Choroid plexus epithelial cell (primary cell): ENCODE measurements at regions not wholly inside any gene's neighbourhood (a gene's known extent, or its start where the extent isn't known, plus 50 kb on each side); places are given as distances from the start of the nearest gene placed in this dataset.
"Not testable (repeated sequence)": the region's sequence is repeated elsewhere in the genome, so short reads cannot be mapped to it uniquely, and the experiment has no call there.

Experiments used
- DNase-seq: peaks from one replicate; pipeline ENCODE4 v3.0.0-alpha.2; 2010; ENCODE audit warnings: low read depth
- H3K4me3 ChIP-seq: 2 replicates; pipeline ENCODE4 v1.5.1; 2011; ENCODE audit warnings: low read depth, mild to moderate bottlenecking, control low read depth, low read length, moderate library complexity
- TF ChIP-seq, protein P1 (sequence below): conservative IDR thresholded peaks from 2 replicates; pipeline ENCODE4 v1.5.1; 2011; ENCODE audit warnings: low read depth, mild to moderate bottlenecking, control low read depth, inconsistent platforms, low read length, moderate library complexity

- no peak overlapping the region for H3K4me3 ChIP-seq
- DNase-seq, result no peak
- TF ChIP-seq, protein P1, sequence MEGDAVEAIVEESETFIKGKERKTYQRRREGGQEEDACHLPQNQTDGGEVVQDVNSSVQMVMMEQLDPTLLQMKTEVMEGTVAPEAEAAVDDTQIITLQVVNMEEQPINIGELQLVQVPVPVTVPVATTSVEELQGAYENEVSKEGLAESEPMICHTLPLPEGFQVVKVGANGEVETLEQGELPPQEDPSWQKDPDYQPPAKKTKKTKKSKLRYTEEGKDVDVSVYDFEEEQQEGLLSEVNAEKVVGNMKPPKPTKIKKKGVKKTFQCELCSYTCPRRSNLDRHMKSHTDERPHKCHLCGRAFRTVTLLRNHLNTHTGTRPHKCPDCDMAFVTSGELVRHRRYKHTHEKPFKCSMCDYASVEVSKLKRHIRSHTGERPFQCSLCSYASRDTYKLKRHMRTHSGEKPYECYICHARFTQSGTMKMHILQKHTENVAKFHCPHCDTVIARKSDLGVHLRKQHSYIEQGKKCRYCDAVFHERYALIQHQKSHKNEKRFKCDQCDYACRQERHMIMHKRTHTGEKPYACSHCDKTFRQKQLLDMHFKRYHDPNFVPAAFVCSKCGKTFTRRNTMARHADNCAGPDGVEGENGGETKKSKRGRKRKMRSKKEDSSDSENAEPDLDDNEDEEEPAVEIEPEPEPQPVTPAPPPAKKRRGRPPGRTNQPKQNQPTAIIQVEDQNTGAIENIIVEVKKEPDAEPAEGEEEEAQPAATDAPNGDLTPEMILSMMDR, result no peak
Measured at GRCh38 chr1:191495040-191495439, 663.2 kb upstream of the RGS18 start.

DNA sequence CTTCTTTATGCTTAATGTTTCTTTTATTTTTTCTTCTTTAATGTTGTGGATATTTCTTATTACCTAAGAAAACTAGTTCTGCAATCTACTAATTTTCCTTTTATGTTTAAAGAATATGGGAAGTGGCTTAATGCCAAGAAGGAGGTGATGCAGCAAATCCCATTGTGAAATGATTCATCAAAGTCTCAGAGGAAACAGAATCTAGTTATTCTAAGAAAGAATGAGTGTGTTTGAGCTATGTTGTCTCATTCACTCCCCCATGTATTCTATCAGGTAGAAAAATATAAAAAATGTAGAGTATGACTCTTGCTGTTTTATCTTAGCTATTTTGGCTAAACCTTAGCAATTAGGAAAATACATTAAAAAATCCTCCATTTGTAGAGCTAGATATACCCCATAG lies 659.9 kb upstream of the RGS18 start:
- no peak overlapping the region for H3K4me3 ChIP-seq
- TF ChIP-seq, protein P1, result no peak
- peak; percentile 27 for DNase-seq

DNA sequence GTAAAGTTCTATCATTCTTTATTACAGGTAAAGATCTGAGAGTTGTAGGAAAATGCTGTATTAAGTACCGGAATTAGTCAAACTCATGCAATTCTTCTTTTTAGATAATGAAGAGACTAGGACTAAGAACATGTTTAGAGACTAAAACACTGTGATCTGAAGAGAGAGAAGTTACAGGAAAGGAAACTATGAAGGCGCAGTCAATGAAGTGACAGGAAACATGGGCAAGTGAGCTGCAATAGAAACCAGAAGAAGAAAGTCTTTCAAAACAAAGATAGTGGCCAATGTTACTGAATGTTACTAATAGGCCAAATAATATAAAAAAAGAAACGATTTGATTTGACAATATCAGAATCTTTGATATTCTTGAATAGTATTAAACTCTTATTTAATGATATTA lies 659.4 kb upstream of the RGS18 start:
- TF ChIP-seq, protein P1, result no peak
- no peak for DNase-seq

GRCh38 chr1:191504999-191505398 lies 653.3 kb upstream of the RGS18 start:
- H3K4me3 ChIP-seq, result no peak overlapping the region
- TF ChIP-seq, protein P1, result no peak
- no peak for DNase-seq

More for the DNA sequence above, 659.4 kb upstream of the RGS18 start:
- H3K4me3 ChIP-seq, result no peak overlapping the region

DNA sequence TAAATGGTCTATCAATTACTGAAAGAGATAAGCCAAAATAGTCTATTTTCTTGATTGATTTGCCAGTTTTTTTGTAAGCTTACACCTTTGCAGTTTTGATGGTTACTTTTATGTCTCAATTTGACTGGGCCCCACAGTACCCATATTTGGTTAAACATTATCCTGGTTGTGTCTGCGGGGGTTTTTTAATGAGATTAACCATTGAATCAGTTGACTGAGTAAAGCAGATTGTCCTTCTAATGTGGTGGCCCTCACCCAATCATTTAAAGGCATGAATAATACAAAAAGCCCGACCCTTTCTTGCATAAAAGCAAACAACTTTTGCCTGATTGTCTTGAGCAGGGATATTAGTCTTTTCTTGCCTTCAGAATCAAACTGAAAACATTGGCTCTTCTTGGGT lies 650.0 kb upstream of the RGS18 start:
- no peak for DNase-seq
- no peak overlapping the region for H3K4me3 ChIP-seq
- TF ChIP-seq, protein P1, result no peak

DNA sequence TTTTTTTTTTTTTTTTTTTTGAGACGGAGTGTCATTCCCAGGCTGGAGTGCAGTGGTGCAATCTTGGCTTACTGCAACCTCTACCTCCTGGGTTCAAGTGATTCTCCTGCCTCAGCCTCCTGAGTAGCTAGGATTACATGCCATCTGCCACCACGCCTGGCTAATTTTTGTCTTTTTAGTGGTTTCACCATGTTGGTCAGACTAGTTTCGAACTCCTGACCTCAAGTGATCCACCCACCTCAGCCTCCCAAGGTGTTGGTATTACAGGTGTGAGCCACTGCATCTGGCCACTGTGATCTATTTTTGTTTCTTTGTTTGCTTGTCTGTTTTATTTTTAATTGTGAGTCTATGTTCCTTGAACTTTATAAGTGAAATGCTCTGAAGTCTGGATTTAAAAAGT lies 646.8 kb upstream of the RGS18 start:
- DNase-seq, H3K4me3 ChIP-seq: not testable (repeated sequence)

DNA sequence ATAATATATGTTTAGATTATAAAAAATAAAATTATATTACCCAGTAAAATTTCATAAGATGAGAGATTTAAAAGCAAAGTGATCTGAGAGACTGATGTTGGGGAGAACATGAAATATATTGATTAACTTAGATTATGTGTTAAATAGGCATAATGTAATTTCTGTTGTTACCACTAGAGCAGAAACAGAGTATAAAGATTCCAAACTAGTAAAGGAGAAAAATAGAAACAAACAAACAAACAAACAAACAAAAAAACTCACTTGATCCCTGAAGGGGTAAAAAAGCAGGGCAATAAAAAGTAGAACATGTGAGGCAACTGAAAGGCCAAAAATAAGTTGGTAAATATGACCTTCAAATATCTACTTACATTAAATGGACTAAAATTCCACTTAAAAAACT lies 640.4 kb upstream of the RGS18 start:
- no peak overlapping the region for H3K4me3 ChIP-seq
- no peak for DNase-seq
- TF ChIP-seq, protein P1, result no peak

DNA sequence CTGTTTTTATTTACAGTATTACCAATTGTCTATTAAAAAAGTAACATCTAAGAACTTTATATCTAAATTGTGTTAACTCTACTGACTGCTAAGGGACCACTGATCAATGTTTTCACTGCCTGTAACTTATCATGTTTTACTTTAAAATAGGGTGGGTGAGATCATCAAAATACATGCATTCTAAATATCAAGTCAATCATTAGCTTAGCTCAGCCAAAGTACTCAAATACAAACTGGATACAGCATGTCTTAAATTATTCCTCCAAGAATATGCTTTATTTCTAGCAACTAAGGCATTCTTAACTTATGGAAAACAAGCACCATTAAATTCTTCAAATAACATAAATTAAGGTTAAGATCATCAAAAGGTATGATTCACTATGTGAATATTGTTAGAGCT lies 638.7 kb upstream of the RGS18 start:
- no peak for DNase-seq
- TF ChIP-seq, protein P1, result no peak
- H3K4me3 ChIP-seq, result no peak overlapping the region
